GM21447 (cell line): ENCODE measurements at regions not wholly inside any gene's neighbourhood (a gene's known extent, or its start where the extent isn't known, plus 50 kb on each side); places are given as distances from the start of the nearest gene placed in this dataset.

ENCODE experiments used
- ATAC-seq: cut with Tn5 transposase; IDR thresholded peaks from one replicate; pipeline ENCODE4 v1.9.1; 2021; ENCODE audit not compliant: unreplicated experiment

- no peak for ATAC-seq
These were observed 55.0 kb downstream of the GPR6 start for GRCh38 chr6:110033101-110033500.

- ATAC-seq, result no peak
These were observed 55.9 kb downstream of the GPR6 start for GRCh38 chr6:110033749-110034666.

- ATAC-seq, result no peak
These were observed 56.5 kb downstream of the GPR6 start for GRCh38 chr6:110034667-110035036.

GRCh38 chr6:110035321-110035720 lies 57.2 kb downstream of the GPR6 start:
- no peak for ATAC-seq

GRCh38 chr6:110036408-110037302 lies 58.5 kb downstream of the GPR6 start:
- ATAC-seq, result no peak

- ATAC-seq, result no peak
These were observed 59.7 kb downstream of the GPR6 start for GRCh38 chr6:110037726-110038295.

- peak; percentile 87 for ATAC-seq
These were observed 61.4 kb downstream of the GPR6 start for GRCh38 chr6:110039364-110039980.

GRCh38 chr6:110039981-110040383 lies 61.9 kb downstream of the GPR6 start:
- peak; percentile 49 for ATAC-seq

GRCh38 chr6:110040716-110041115 lies 62.6 kb downstream of the GPR6 start:
- no peak for ATAC-seq

GRCh38 chr6:110041126-110041525 lies 63.0 kb downstream of the GPR6 start:
- ATAC-seq, result no peak

GRCh38 chr6:110041830-110042229 lies 63.7 kb downstream of the GPR6 start:
- ATAC-seq, result no peak

GRCh38 chr6:110042670-110043296 lies 64.7 kb downstream of the GPR6 start:
- ATAC-seq, result no peak

GRCh38 chr6:110043366-110043994 lies 65.4 kb downstream of the GPR6 start:
- no peak for ATAC-seq

GRCh38 chr6:110044096-110044495 lies 66.0 kb downstream of the GPR6 start:
- no peak for ATAC-seq

GRCh38 chr6:110044622-110045021 lies 66.5 kb downstream of the GPR6 start:
- no peak for ATAC-seq

- ATAC-seq, result no peak
These were observed 70.2 kb downstream of the GPR6 start for GRCh38 chr6:110048221-110048875.

GRCh38 chr6:110049696-110050439 lies 71.8 kb downstream of the GPR6 start:
- ATAC-seq, result no peak
